ENCODE measurements at regions not wholly inside any gene's neighbourhood (a gene's known extent, or its start where the extent isn't known, plus 50 kb on each side); places are given as distances from the start of the nearest gene placed in this dataset.
A peak's percentile ranks its signal among the peaks of the same experiment; 100 is the strongest.

- CTCF ChIA-PET, result interaction anchor here (0.6 kb wide), 1 partner anchor 498 kb away, joined by 4 read pairs; no protein-coding TSS in a partner anchor
Measured at GRCh38 chr4:149870008-149870407, 54.4 kb upstream of the IQCM start.

GRCh38 chr4:149881744-149882143, 66.1 kb upstream of the IQCM start:
- no TSS peak for BruUV-seq (replicated peaks)
- Mint-ChIP-seq H3K27ac (ENCODE audit: low read depth, unreplicated experiment) (no peak overlapping the region), H3K27me3 (ENCODE audit: insufficient read depth, unreplicated experiment) (no peaks in the 10 kb centered on the region), H3K36me3 (ENCODE audit: insufficient read depth, unreplicated experiment) (no peaks in the 10 kb centered on the region), H3K9me3 (ENCODE audit: unreplicated experiment) (no peaks in the 10 kb centered on the region), H3K4me1 (ENCODE audit: insufficient read depth, unreplicated experiment) (peaks cover 10% of the 10 kb centered on the region), H3K4me3 (ENCODE audit: unreplicated experiment) (no peak overlapping the region)
- ChIA-PET CTCF (interaction anchor here (1.0 kb wide), 1 partner anchor 15 kb away, joined by 3 read pairs; no protein-coding TSS in a partner anchor), POLR2A (interaction anchor here (0.5 kb wide), 1 partner anchor 459 kb away, joined by 3 read pairs; no protein-coding TSS in a partner anchor)
- no peak for DNase-seq (ENCODE audit: unreplicated experiment)
- intact Hi-C loops (cut with micrococcal nuclease), result no loop called here
- no peak for TF ChIP-seq CTCF (IDR thresholded peaks at IDR 0.05; ENCODE audit: unreplicated experiment)

More at GRCh38 chr4:149870008-149870407, 54.4 kb upstream of the IQCM start:
- no TSS peak for BruUV-seq (replicated peaks)
- Mint-ChIP-seq H3K4me1 (ENCODE audit: insufficient read depth, unreplicated experiment) (no peaks in the 10 kb centered on the region), H3K4me3 (ENCODE audit: unreplicated experiment) (no peak overlapping the region), H3K36me3 (ENCODE audit: insufficient read depth, unreplicated experiment) (no peaks in the 10 kb centered on the region), H3K9me3 (ENCODE audit: unreplicated experiment) (no peaks in the 10 kb centered on the region), H3K27me3 (ENCODE audit: insufficient read depth, unreplicated experiment) (no peaks in the 10 kb centered on the region), H3K27ac (ENCODE audit: low read depth, unreplicated experiment) (no peak overlapping the region)
- DNase-seq (ENCODE audit: unreplicated experiment), result no peak
- TF ChIP-seq CTCF (IDR thresholded peaks at IDR 0.05; ENCODE audit: unreplicated experiment), result no peak
- POLR2A ChIA-PET, result no interaction called here
- intact Hi-C loops (cut with micrococcal nuclease), result no loop called here

DNA sequence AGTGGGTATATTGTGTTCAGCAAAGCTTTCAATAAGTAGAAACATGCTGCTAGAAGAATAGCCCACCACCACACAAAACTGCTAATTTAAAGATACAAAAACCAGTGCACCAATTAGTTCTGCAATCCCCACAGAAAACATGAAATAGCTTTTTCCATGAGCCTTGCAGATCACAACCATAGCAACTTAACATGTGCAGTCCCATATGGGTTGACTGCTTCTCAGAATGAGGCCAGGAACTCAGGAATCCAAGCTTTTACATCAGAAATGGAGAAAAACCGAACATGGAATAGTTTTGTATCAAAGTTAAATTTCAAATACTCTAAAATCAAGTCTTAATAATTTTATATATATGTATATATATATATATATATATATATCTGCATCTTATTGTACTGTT, 66.6 kb upstream of the IQCM start:
- Mint-ChIP-seq H3K27ac (ENCODE audit: low read depth, unreplicated experiment) (no peak overlapping the region), H3K4me1 (ENCODE audit: insufficient read depth, unreplicated experiment) (peaks cover 10% of the 10 kb centered on the region), H3K4me3 (ENCODE audit: unreplicated experiment) (no peak overlapping the region), H3K9me3 (ENCODE audit: unreplicated experiment) (no peaks in the 10 kb centered on the region), H3K27me3 (ENCODE audit: insufficient read depth, unreplicated experiment) (no peaks in the 10 kb centered on the region), H3K36me3 (ENCODE audit: insufficient read depth, unreplicated experiment) (no peaks in the 10 kb centered on the region)
- TF ChIP-seq CTCF (IDR thresholded peaks at IDR 0.05; ENCODE audit: unreplicated experiment), result no peak
- ChIA-PET CTCF (interaction anchor here (0.6 to 1.2 kb wide), 2 partner anchors 21 to 163 kb away, joined by 3 to 5 read pairs; no protein-coding TSS in a partner anchor), POLR2A (interaction anchor here (0.7 kb wide), 1 partner anchor 22 kb away, joined by 3 read pairs; no protein-coding TSS in a partner anchor)
- DNase-seq (ENCODE audit: unreplicated experiment), result no peak
- intact Hi-C loops (cut with micrococcal nuclease), result no loop called here
- no TSS peak for BruUV-seq (replicated peaks)

GRCh38 chr4:149884046-149884445, 68.4 kb upstream of the IQCM start:
- TF ChIP-seq CTCF (IDR thresholded peaks at IDR 0.05; ENCODE audit: unreplicated experiment), result no peak
- peak; percentile 50 for DNase-seq (ENCODE audit: unreplicated experiment)
- Mint-ChIP-seq H3K27me3 (ENCODE audit: insufficient read depth, unreplicated experiment) (no peaks in the 10 kb centered on the region), H3K36me3 (ENCODE audit: insufficient read depth, unreplicated experiment) (no peaks in the 10 kb centered on the region), H3K4me1 (ENCODE audit: insufficient read depth, unreplicated experiment) (peaks cover 10% of the 10 kb centered on the region), H3K4me3 (ENCODE audit: unreplicated experiment) (no peak overlapping the region), H3K9me3 (ENCODE audit: unreplicated experiment) (no peaks in the 10 kb centered on the region), H3K27ac (ENCODE audit: low read depth, unreplicated experiment) (no peak overlapping the region)
- intact Hi-C loops (cut with micrococcal nuclease), result no loop called here
- no TSS peak for BruUV-seq (replicated peaks)
- POLR2A ChIA-PET, result no interaction called here
- CTCF ChIA-PET, result interaction anchor here (0.5 to 1.1 kb wide), 4 partner anchors 11 to 1393 kb away, joined by 3 to 5 read pairs (median 4); partner anchors contain the start of gene PRSS48

Measured in MCF 10A (cell line).